MCF 10A (cell line): ENCODE measurements at regions not wholly inside any gene's neighbourhood (a gene's known extent, or its start where the extent isn't known, plus 50 kb on each side); places are given as distances from the start of the nearest gene placed in this dataset.

Experiments used
- BruUV-seq: library from RNA; stranded (reverse); fragments of 400-500 nt; replicated peaks from 2 replicates; lab custom pipeline; 2021; lab: Mats Ljungman, UMichigan
- CTCF ChIA-PET: fragments of 300-600 bp; sonication (Branson Sonifier 250); formaldehyde crosslinking; extraction: SDS; loops from one replicate; lab custom pipeline; 2021; ENCODE audit warnings: antibody characterized with exemption, inconsistent platforms; lab: Yijun Ruan, JAX
- POLR2A ChIA-PET: fragments of 300-600, 350-650 bp; sonication (Branson Sonifier 250); formaldehyde crosslinking; extraction: SDS; loops from one replicate; lab custom pipeline; 2020; ENCODE audit warnings: antibody characterized with exemption, inconsistent platforms; lab: Yijun Ruan, JAX
- DNase-seq: peaks from one replicate; pipeline ENCODE4 v3.0.0-alpha.2; 2018; ENCODE audit not compliant: unreplicated experiment
- H3K27ac Mint-ChIP-seq: one replicate; pipeline ENCODE4 v1.8.0; 2022; ENCODE audit warnings: mild to moderate bottlenecking, low read depth, mixed read lengths; ENCODE audit not compliant: unreplicated experiment
- H3K27me3 Mint-ChIP-seq: one replicate; pipeline ENCODE4 v1.8.0; 2022; ENCODE audit warnings: mixed read lengths; ENCODE audit not compliant: insufficient read depth, unreplicated experiment
- H3K36me3 Mint-ChIP-seq: one replicate; pipeline ENCODE4 v1.8.0; 2022; ENCODE audit warnings: mild to moderate bottlenecking, moderate library complexity, mixed read lengths; ENCODE audit not compliant: insufficient read depth, unreplicated experiment
- H3K4me1 Mint-ChIP-seq: one replicate; pipeline ENCODE4 v1.8.0; 2022; ENCODE audit warnings: mixed read lengths; ENCODE audit not compliant: insufficient read depth, unreplicated experiment
- H3K4me3 Mint-ChIP-seq: one replicate; pipeline ENCODE4 v1.8.0; 2022; ENCODE audit warnings: mild to moderate bottlenecking, moderate library complexity, mixed read lengths; ENCODE audit not compliant: unreplicated experiment
- H3K9me3 Mint-ChIP-seq: one replicate; pipeline ENCODE4 v1.8.0; 2022; ENCODE audit warnings: mixed read lengths; ENCODE audit not compliant: unreplicated experiment
- CTCF ChIP-seq: fragments of 200-600 bp; IDR thresholded peaks from one replicate; pipeline ENCODE4 v1.8.0; 2022; ENCODE audit warnings: antibody characterized with exemption, mild to moderate bottlenecking; ENCODE audit not compliant: unreplicated experiment
- intact Hi-C: fragments of 100-400 bp; cut with micrococcal nuclease; formaldehyde crosslinking; loops from 2 replicates; pipeline ENCODE4 v1.14.1; 2022

DNA sequence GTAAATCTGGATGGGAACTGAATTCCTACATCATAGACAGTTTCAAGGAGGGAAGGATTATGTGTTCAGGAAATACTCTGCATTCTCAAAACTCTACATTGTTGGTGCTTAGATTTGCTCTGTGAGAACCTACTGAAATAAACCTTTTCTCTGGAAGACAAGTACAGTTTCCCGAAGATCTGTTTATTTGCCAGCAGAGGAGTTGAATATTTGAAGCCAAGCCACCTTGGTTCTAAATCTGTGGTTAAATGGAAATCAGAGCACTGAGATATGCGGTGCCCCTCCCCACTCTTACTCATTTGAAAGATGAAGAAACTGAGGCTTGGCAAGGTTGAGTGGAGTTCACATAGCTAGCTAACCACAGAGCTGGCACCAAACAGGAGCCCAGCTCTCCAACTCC, 146.3 kb upstream of the CTAGE1 start:
- no peaks in the 10 kb centered on the region for H3K9me3 Mint-ChIP-seq
- no peak for TF ChIP-seq CTCF
- peak; percentile 62 for DNase-seq
- CTCF ChIA-PET = interaction anchor here (0.6 to 3.6 kb wide), 11 partner anchors 11 to 704 kb away, joined by 3 to 15 read pairs (median 3); no protein-coding TSS in a partner anchor
- H3K4me1 Mint-ChIP-seq = peaks cover 18% of the 10 kb centered on the region
- POLR2A ChIA-PET = no interaction called here
- intact Hi-C loops = loop anchor here (5.0 kb wide), 3 partner anchors 132 to 342 kb away; no protein-coding TSS in a partner anchor
- H3K27ac Mint-ChIP-seq = no peak overlapping the region
- H3K4me3 Mint-ChIP-seq = no peak overlapping the region
- H3K27me3 Mint-ChIP-seq = no peaks in the 10 kb centered on the region
- no TSS peak for BruUV-seq
- no peaks in the 10 kb centered on the region for H3K36me3 Mint-ChIP-seq

DNA sequence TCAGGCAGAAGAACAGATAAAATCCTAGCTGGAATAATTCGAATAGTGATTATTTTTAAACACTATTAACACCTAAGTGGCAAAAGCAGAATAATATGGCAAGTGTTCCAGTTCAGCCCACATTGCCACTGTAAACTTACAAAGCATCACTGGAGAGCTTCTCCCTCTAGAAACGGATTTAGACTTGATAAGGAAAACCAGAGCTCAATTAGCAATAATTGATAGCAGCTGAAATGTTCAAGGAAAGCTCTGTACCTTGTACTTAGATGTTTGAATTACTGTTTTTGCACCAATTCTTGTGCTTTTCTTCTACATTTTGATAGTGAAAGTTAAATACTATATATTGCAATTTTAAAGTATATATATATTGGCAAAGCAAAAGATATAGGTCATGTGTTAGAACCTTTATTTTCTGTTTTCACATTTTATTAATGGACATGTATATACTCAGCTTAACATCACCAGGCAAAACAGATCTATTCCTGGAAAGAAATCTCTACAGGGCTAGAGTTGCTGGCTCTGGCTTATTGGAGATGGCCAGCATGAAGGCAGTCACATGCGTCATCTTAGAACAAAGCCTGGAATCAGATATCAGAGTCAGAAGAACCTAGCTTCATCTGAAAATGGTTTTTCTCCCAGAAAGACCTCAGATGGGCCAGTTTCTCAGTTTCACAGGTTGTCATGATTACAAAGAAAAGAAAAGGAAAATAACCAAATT, 149.1 kb upstream of the CTAGE1 start:
- Mint-ChIP-seq H3K27ac (no peak overlapping the region), H3K4me1 (peaks cover 18% of the 10 kb centered on the region)
- CTCF ChIA-PET = interaction anchor here (0.7 to 1.2 kb wide), 3 partner anchors 358 to 570 kb away, joined by 3 to 6 read pairs (median 3); no protein-coding TSS in a partner anchor

GRCh38 chr18:22567794-22568193, 150.1 kb upstream of the CTAGE1 start:
- Mint-ChIP-seq H3K4me1 (peaks cover 15% of the 10 kb centered on the region), H3K27ac (no peak overlapping the region), H3K9me3 (no peaks in the 10 kb centered on the region), H3K27me3 (no peaks in the 10 kb centered on the region), H3K4me3 (no peak overlapping the region), H3K36me3 (no peaks in the 10 kb centered on the region)
- TF ChIP-seq CTCF = no peak
- CTCF ChIA-PET = interaction anchor here (1.2 kb wide), 1 partner anchor 397 kb away, joined by 3 read pairs; no protein-coding TSS in a partner anchor
- no peak for DNase-seq
- intact Hi-C loops = no loop called here
- no TSS peak for BruUV-seq
- POLR2A ChIA-PET = no interaction called here

More for the DNA sequence above, 149.1 kb upstream of the CTAGE1 start:
- no peaks in the 10 kb centered on the region for H3K27me3 Mint-ChIP-seq
- no peaks in the 10 kb centered on the region for H3K9me3 Mint-ChIP-seq
- no peak for TF ChIP-seq CTCF
- intact Hi-C loops = no loop called here
- no peak for DNase-seq
- POLR2A ChIA-PET = interaction anchor here (0.8 kb wide), 1 partner anchor 25 kb away, joined by 3 read pairs; no protein-coding TSS in a partner anchor
- H3K36me3 Mint-ChIP-seq = no peaks in the 10 kb centered on the region
- no TSS peak for BruUV-seq
- no peak overlapping the region for H3K4me3 Mint-ChIP-seq

- no TSS peak for BruUV-seq
- TF ChIP-seq CTCF = no peak
- intact Hi-C loops = no loop called here
- ChIA-PET POLR2A (interaction anchor here (0.5 kb wide), 1 partner anchor 189 kb away, joined by 3 read pairs; no protein-coding TSS in a partner anchor), CTCF (interaction anchor here (0.7 kb wide), 1 partner anchor 23 kb away, joined by 3 read pairs; no protein-coding TSS in a partner anchor)
- Mint-ChIP-seq H3K4me1 (no peaks in the 10 kb centered on the region), H3K4me3 (no peak overlapping the region), H3K9me3 (no peaks in the 10 kb centered on the region), H3K27me3 (no peaks in the 10 kb centered on the region), H3K36me3 (no peaks in the 10 kb centered on the region), H3K27ac (no peak overlapping the region)
- no peak for DNase-seq
Observed at GRCh38 chr18:22570492-22570891, 152.8 kb upstream of the CTAGE1 start.
